Activated naive CD8-positive, alpha-beta T cell treated with anti-CD3 and anti-CD28 coated beads, Interleukin-2, amount 50 U/mL, for 16 hours (primary cell): ENCODE measurements at regions not wholly inside any gene's neighbourhood (a gene's known extent, or its start where the extent isn't known, plus 50 kb on each side); places are given as distances from the start of the nearest gene placed in this dataset.

Experiments
- DNase-seq: peaks from one replicate; pipeline ENCODE4 v3.0.0-alpha.2; 2020; ENCODE audit warnings: low read depth, low spot score

GRCh38 chr9:95822583-95823431 is 52.7 kb upstream of the ERCC6L2 start:
- no peak for DNase-seq

- DNase-seq = no peak
Observed at GRCh38 chr9:95822015-95822414, 53.5 kb upstream of the ERCC6L2 start.

DNA sequence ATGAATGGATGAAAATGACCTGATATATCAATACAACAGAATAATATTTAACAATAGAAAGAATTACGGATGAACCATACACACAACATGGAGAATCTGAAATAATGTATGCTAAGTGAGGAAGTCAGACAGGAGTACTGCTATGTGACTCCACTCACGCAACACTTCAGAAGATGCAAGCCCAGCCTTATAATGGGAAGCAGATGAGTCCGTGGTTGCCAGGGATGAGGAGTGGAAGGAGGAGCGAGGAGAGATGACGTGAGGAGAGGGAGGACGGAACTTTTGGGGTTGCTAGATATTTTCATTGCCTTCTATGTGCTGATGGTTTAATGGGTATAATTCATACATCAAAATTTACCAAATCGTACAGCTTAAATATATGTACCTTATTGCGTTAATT is 55.4 kb upstream of the ERCC6L2 start:
- no peak for DNase-seq

DNA sequence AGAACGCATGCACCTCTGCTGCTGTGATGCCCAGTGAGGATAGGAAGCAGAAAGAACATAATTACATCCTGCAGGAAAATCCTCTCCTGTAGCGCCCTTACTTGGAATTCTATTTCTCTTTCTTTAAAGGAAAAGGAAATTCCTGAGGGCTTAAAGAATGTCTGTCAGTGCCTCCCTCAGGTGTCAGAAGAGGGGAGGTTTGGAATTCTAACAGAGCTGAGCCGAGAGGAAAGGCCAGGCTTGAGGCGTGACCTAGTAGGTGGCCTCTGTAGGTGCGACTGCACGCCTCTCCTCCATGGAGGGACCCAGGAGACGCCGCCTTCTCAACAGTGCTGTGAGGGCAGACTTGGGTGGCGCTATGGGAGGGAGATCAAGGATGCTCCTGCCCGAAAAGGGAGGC is 55.9 kb upstream of the ERCC6L2 start:
- no peak for DNase-seq

- DNase-seq = no peak
Observed at GRCh38 chr9:95817205-95817604, 58.3 kb upstream of the ERCC6L2 start.

DNA sequence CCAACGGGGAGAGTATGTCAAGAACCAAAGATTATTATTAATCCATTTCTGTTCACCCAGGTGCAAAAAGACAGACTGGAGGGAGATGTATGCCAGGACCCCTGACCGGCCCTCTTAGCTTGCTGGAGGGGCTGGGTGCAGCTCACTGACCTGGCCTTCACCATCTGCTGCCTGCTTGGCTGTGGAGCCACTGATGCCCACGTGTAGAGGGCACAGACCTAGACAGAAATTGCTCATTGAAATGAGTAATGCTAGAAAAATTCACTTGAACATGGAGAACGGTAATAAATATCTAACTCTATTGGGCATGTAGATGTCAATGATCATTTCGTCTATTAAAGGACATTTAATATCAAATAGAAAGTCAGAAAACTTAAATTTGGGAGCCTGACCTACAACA is 58.8 kb upstream of the ERCC6L2 start:
- no peak for DNase-seq

DNA sequence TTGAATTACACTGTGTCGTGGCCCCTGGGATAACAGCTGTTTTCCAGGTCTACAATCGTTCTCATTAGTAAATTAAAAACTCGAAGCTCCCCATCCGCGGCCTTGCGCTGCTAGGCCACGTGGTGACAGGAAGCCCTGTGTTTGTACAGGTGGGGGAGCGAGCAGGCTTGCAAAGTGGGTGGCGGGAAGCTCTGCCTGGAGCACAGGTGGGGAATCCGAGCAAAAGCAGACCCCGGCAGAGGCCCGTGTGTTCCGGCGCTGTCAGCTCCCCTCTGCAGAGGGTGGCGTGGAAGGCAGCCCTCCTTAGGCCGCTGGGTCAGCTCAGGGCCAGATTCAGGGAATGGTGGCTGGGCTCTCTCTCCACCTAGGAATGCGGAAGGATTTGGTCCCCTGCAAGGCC is 59.5 kb upstream of the ERCC6L2 start:
- no peak for DNase-seq

- no peak for DNase-seq
Observed at GRCh38 chr9:95815133-95815532, 60.4 kb upstream of the ERCC6L2 start.

GRCh38 chr9:95813923-95814322 is 61.6 kb upstream of the ERCC6L2 start:
- no peak for DNase-seq

DNA sequence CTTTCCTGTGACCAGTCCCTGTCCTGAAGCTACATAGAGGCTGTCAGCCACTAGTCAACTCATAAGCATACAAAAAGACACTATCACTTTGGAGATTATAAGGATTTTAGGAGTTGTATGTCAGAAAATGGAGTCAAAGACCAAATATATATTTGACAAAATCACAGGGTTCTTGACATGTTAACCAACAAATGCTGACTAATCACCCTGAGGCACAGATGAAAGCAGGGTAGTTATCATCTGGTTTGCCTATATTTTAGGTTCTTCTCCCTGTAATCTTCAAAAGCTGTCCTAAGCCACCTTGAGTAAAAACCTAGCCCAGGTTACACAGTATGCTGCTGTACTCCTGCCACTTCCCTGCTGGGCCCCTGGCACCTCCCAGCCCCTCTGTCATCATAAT is 64.7 kb upstream of the ERCC6L2 start:
- DNase-seq = no peak

- no peak for DNase-seq
Observed at GRCh38 chr9:95810133-95810532, 65.4 kb upstream of the ERCC6L2 start.

DNA sequence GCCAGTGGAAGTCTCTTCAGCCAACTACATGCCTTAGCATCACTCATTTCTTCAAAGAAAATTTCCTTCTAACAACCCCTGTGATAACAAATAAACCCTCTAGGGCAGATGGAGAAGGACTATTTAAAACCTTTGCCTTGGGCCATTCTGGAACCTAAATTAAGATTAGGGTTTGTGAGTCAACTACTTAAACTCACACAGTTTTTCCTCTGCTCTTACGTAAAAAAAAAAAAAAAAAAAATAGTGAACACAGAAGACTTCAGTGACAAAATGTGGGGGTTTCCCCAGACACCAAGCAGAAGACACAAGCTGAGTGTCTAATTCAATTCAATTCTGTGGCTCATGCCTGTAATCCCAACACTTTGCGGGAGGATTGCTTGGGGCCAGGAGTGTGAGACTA is 65.8 kb upstream of the ERCC6L2 start:
- no peak for DNase-seq

- no peak for DNase-seq
Observed at GRCh38 chr9:95808011-95808410, 67.5 kb upstream of the ERCC6L2 start.

DNA sequence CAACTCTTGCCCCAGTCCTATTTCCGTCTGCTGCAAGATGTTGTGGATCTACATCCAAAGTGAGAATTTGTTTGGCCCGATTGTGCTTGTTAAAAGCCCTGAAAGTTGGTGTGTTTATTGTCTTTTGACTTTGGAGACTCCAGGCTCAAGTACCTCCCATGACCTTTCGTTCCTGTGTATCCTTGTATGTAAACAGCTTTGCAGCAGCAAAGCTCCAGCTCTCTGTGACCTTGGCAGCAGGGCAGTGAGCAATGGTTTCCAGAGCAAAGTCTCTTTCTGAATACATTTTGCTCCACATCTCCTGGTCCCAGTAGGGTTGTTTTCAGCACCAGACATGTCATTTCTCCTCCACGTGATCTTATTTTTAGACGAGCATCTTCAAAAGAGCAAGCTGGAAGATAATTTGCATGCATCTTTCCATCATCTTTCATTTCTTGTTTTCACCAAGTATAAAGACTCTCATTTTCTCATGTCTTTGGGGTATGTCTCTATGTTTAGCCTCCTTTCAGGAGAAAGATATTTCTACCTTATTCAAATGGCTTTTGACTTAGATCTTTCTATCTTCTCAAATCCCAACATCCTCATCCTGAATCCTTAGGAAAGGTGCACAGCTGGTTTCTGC is 68.1 kb upstream of the ERCC6L2 start:
- no peak for DNase-seq

DNA sequence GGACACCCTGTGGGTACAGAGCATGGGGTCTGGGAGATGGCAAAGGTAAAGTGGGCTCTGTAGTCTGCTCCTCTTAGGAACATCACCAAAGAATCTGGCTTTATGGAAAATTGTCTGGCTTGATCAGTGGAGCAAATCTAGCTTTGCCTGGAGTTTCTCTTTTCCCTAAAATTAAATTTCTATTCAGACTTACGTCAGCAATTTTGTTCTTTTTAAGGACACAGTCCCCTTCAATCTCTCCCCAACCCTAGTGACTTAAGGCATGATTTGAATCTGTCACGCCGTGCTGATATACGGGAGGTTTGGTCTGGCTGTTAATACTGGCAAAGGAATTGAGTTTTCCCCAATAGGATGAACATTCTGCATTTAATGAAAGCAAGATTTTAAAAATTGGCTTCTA is 72.3 kb upstream of the ERCC6L2 start:
- no peak for DNase-seq

DNA sequence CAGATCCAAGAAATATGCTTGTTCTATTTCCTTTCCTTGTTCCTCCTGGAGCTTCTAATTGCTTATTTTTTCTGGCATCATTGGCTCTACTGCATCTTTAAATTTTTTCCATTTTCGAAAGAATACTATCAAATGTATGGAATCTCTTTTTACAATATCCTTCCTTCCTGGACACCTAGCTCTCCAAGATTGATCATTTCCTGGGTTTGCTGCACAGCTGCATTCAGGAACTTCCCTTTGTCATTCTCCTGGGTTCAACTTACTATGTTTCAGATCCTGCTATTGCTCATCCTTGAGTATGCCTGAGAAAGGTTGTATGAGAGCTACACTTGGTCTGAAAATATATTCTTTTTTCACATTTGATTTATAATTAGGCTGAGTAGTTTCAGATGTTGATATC is 73.7 kb upstream of the ERCC6L2 start:
- DNase-seq = no peak

DNA sequence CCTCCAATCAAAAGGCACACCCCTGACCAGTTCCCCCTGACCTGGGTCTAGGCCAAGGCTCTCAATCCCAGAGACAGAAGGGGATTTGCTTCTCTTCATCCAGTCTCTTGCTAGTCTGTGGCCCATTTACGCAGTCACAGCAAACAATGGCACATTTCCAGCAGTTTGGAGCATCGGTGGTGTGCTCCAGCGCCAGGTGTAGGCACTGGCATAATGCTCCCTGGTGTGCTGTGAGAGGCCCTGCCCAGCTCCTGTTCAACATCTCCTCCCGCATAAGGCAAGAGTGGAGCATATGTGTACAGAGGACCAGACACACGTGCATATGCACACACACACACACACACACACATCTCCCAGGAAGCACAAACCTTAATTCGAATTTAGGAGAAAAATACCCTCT is 79.5 kb upstream of the ERCC6L2 start:
- DNase-seq = no peak

DNA sequence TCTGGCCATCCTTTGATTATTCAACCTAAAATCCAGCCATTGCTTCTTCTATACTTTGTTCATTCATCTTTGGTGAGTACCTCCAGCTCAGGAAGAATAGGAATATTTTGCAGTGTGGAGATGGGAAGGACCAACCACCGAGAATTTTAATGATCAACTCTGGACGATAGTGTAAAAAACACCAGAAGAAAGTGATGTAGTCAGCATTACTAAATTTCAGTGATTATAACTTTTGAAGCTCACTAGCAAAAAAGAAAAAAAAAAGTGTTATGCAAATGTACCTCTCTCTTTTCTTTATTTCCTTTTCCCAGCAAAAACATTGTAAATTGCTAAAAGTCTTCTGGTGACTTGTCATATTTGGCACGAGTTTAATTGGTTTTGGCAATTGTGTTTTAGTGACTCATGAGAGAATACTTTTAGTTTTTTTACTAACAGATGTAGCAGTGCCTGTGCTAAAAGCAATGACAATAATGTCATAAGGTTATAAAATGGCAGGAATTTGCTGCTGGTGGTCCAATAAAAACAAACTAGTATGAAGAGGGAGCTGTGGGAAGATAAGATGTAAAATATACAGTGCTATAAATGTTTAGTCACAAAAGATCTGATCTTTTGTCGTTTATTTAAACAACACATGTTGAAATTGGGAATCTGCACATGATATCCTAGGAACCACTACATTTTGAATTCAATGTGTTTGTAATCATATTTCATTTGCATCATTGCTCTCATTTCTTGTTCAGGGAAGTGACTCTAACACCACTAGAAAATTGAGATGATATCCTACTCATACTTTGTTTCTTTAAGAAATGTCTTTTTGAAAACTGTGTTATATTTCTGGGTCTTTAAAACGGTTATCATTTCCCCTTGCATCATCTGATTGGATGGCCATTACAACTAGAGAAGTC is 81.3 kb upstream of the ERCC6L2 start:
- DNase-seq = no peak

DNA sequence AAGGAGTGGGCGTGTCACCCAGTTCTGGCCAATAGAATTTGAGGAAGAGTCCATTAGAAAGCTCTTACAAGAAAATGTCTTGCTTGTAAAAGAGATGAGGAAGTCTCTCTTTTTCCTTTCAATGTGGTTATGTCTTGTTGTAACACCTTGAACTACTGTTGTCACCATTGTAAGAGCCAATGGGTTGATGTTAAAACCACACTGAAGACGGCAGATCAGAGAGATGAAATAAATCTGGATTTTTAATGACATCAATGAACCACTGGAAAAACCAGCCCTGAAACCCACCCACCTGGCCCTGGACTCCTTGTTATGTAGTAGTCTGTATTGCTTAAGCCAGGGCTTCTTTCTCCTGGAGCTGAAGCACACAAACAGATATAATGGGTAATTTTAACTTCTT is 83.8 kb upstream of the ERCC6L2 start:
- no peak for DNase-seq

DNA sequence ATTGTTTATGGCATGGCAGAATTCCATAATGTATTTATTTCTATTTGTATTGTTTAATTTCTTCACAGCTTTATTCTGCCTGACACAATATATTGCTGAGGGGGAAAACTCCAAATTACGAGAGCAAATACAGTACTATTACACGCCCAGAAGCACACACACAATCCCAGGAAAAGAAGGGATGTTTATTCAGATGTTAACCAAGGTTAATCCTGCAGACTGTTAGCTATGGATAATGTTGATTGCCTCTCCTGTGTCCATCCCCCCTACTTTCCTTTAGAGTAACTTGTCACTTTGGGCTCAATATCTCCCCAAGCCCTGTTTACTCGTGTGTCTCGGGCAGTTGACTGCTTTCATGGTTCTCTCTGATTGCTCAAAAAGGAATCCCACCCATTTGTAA is 84.2 kb upstream of the ERCC6L2 start:
- DNase-seq = no peak

DNA sequence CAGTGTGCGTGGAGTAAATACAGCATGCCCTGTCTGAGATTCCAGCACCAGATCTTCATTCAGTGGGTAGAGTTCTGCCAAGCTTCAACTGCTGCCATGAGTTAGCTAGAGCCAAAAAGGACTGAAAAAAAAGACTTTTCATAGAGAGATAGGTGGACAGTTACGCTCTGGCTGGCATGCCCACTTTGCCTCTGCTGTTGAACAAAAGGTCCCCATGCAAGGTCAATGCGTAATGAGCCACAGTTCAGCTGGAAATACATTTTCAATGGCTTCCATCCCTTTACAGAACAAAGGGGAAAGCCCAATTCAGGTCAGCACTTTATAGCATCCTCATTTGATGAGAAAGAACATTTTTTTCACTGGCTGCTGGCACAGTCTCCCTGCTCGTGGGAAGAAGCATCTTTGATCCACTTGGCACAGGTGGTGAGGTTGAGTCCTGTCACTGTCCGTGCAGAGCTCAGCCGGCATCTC is 86.9 kb upstream of the ERCC6L2 start:
- no peak for DNase-seq

GRCh38 chr9:95788021-95788420 is 87.5 kb upstream of the ERCC6L2 start:
- DNase-seq = no peak
